Skeletal muscle satellite cell (primary cell): ENCODE measurements at regions not wholly inside any gene's neighbourhood (a gene's known extent, or its start where the extent isn't known, plus 50 kb on each side); places are given as distances from the start of the nearest gene placed in this dataset.
"Not testable (repeated sequence)": the region's sequence is repeated elsewhere in the genome, so short reads cannot be mapped to it uniquely, and the experiment has no call there.

ENCODE experiments used
- H3K27me3 ChIP-seq: 2 replicates; pipeline ENCODE4 v1.7.0; 2013; ENCODE audit warnings: low read length; ENCODE audit not compliant: control insufficient read depth, insufficient read depth
- H3K36me3 ChIP-seq: 2 replicates; pipeline ENCODE4 v1.7.0; 2013; ENCODE audit warnings: mild to moderate bottlenecking, control low read depth, low read length; ENCODE audit not compliant: insufficient read depth
- H3K4me1 ChIP-seq: 2 replicates; pipeline ENCODE4 v1.7.0; 2013; ENCODE audit warnings: low read length; ENCODE audit not compliant: control insufficient read depth, insufficient read depth
- H3K4me2 ChIP-seq: 2 replicates; pipeline ENCODE4 v1.7.0; 2013; ENCODE audit warnings: mild to moderate bottlenecking, low read length
- H3K4me3 ChIP-seq: 2 replicates; pipeline ENCODE4 v1.7.0; 2013; ENCODE audit warnings: low read length
- H3K9ac ChIP-seq: 2 replicates; pipeline ENCODE4 v1.7.0; 2013; ENCODE audit warnings: mild to moderate bottlenecking, low read depth, low read length, moderate library complexity
- H3K9me3 ChIP-seq: replicated peaks from 2 replicates; pipeline ENCODE4 v1.7.0; 2013; ENCODE audit warnings: mild to moderate bottlenecking, control low read depth, low read length

GRCh38 chr20:43835944-43836508, 78.6 kb upstream of the TOX2 start:
- no peak overlapping the region for H3K4me2 ChIP-seq
- no peak overlapping the region for H3K9ac ChIP-seq
- H3K4me3 ChIP-seq, result no peak overlapping the region
- no peaks in the 10 kb centered on the region for H3K4me1 ChIP-seq
- H3K9me3 ChIP-seq, result no peaks in the 10 kb centered on the region
- peaks cover 63% of the 10 kb centered on the region for H3K27me3 ChIP-seq
- no peaks in the 10 kb centered on the region for H3K36me3 ChIP-seq

- Histone ChIP-seq H3K4me2 (no peak overlapping the region), H3K27me3 (peaks cover 69% of the 10 kb centered on the region), H3K9ac (no peak overlapping the region), H3K4me1 (no peaks in the 10 kb centered on the region), H3K9me3 (no peaks in the 10 kb centered on the region), H3K4me3 (no peak overlapping the region), H3K36me3 (no peaks in the 10 kb centered on the region)
Measured at GRCh38 chr20:43833511-43834395, 80.9 kb upstream of the TOX2 start.

GRCh38 chr20:43832961-43833360, 81.7 kb upstream of the TOX2 start:
- Histone ChIP-seq H3K4me2 (no peak overlapping the region), H3K27me3 (peaks cover 73% of the 10 kb centered on the region), H3K4me1 (no peaks in the 10 kb centered on the region), H3K9ac (no peak overlapping the region), H3K36me3 (no peaks in the 10 kb centered on the region), H3K9me3 (no peaks in the 10 kb centered on the region), H3K4me3 (no peak overlapping the region)

GRCh38 chr20:43832096-43832816, 82.4 kb upstream of the TOX2 start:
- H3K4me1 ChIP-seq, result no peaks in the 10 kb centered on the region
- H3K4me3 ChIP-seq, result no peak overlapping the region
- H3K4me2 ChIP-seq, result no peak overlapping the region
- H3K27me3 ChIP-seq, result peaks cover 76% of the 10 kb centered on the region
- H3K36me3 ChIP-seq, result no peaks in the 10 kb centered on the region
- no peaks in the 10 kb centered on the region for H3K9me3 ChIP-seq
- no peak overlapping the region for H3K9ac ChIP-seq

- Histone ChIP-seq H3K4me1 (no peaks in the 10 kb centered on the region), H3K36me3 (no peaks in the 10 kb centered on the region), H3K9me3 (no peaks in the 10 kb centered on the region), H3K4me3 (no peak overlapping the region), H3K27me3 (peaks cover 78% of the 10 kb centered on the region), H3K9ac (no peak overlapping the region), H3K4me2 (no peak overlapping the region)
Measured at GRCh38 chr20:43831481-43832065, 83.1 kb upstream of the TOX2 start.

- no peak overlapping the region for H3K9ac ChIP-seq
- no peak overlapping the region for H3K4me2 ChIP-seq
- no peaks in the 10 kb centered on the region for H3K36me3 ChIP-seq
- no peaks in the 10 kb centered on the region for H3K9me3 ChIP-seq
- H3K27me3 ChIP-seq, result peaks cover 79% of the 10 kb centered on the region
- no peaks in the 10 kb centered on the region for H3K4me1 ChIP-seq
- H3K4me3 ChIP-seq, result no peak overlapping the region
Measured at GRCh38 chr20:43830883-43831282, 83.8 kb upstream of the TOX2 start.

GRCh38 chr20:43829951-43830690, 84.5 kb upstream of the TOX2 start:
- H3K4me1 ChIP-seq, result no peaks in the 10 kb centered on the region

GRCh38 chr20:43827940-43828562, 86.6 kb upstream of the TOX2 start:
- Histone ChIP-seq H3K4me1 (no peaks in the 10 kb centered on the region), H3K9ac (no peak overlapping the region), H3K27me3 (peaks cover 79% of the 10 kb centered on the region), H3K9me3 (no peaks in the 10 kb centered on the region), H3K36me3 (no peaks in the 10 kb centered on the region), H3K4me2 (no peak overlapping the region), H3K4me3 (no peak overlapping the region)

More at GRCh38 chr20:43829951-43830690, 84.5 kb upstream of the TOX2 start:
- Histone ChIP-seq H3K4me3 (no peak overlapping the region), H3K4me2 (no peak overlapping the region), H3K27me3 (peaks cover 85% of the 10 kb centered on the region), H3K9me3 (no peaks in the 10 kb centered on the region), H3K9ac (no peak overlapping the region), H3K36me3 (no peaks in the 10 kb centered on the region)

- H3K27me3 ChIP-seq, result peaks cover 68% of the 10 kb centered on the region
- H3K9ac ChIP-seq, H3K9me3 ChIP-seq, H3K36me3 ChIP-seq, H3K4me2 ChIP-seq, H3K4me3 ChIP-seq, H3K4me1 ChIP-seq: not testable (repeated sequence)
Measured at GRCh38 chr20:43826943-43827342, 87.7 kb upstream of the TOX2 start.

GRCh38 chr20:43825581-43825980, 89.1 kb upstream of the TOX2 start:
- Histone ChIP-seq H3K9me3 (no peaks in the 10 kb centered on the region), H3K4me2 (no peak overlapping the region), H3K9ac (no peak overlapping the region), H3K27me3 (peaks cover 64% of the 10 kb centered on the region), H3K4me3 (no peak overlapping the region), H3K4me1 (no peaks in the 10 kb centered on the region), H3K36me3 (no peaks in the 10 kb centered on the region)
